ENCODE measurements at regions not wholly inside any gene's neighbourhood (a gene's known extent, or its start where the extent isn't known, plus 50 kb on each side); places are given as distances from the start of the nearest gene placed in this dataset.

DNA sequence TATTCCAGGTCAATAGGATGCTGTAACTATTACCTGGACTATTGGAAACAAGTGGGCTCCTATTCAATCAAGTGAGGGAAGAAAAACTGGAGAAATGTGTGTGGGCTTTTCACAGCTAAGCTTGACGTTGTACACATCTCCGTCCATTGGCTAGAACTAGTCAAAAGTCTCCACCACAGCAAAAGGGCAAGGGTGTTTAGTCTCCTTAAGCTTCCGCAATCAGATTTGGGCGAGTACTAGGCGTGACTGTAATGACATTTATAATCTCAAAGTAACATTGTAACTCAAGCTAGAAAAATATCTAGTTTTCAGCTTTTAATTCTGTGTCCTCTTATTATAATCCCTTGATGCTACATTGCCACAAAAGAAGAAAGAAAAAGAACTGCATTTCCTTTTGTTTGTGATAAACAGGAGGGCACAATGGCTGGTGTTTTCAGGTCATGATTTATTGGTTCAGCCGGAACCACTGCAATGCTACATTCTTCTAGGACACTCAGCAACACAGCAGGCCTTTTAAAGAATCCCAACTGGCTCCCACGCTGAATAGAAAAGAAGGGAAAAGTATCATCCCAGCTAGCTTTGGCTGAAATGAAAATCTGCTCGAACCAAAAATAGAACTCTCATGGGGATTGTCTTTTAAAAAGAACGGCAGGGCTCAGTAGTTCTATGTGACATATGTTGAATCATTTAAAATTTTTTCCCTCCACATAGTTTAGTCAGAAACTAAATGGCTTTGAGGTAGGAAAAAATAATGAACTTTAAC is 387.7 kb downstream of the BTBD3 start:
- TF ChIP-seq CTCF (IDR thresholded peaks at IDR 0.05; ENCODE audit: extremely low read depth, missing control alignments): no peak
- DNase-seq (ENCODE audit: low spot score): no peak

- no peak for DNase-seq (ENCODE audit: low spot score)
- no peak for TF ChIP-seq CTCF (IDR thresholded peaks at IDR 0.05; ENCODE audit: extremely low read depth, missing control alignments)
These were observed 388.4 kb downstream of the BTBD3 start for GRCh38 chr20:12306107-12306506.

- DNase-seq (ENCODE audit: low spot score): no peak
- no peak for TF ChIP-seq CTCF (IDR thresholded peaks at IDR 0.05; ENCODE audit: extremely low read depth, missing control alignments)
These were observed 393.6 kb downstream of the BTBD3 start for GRCh38 chr20:12311094-12311865.

DNA sequence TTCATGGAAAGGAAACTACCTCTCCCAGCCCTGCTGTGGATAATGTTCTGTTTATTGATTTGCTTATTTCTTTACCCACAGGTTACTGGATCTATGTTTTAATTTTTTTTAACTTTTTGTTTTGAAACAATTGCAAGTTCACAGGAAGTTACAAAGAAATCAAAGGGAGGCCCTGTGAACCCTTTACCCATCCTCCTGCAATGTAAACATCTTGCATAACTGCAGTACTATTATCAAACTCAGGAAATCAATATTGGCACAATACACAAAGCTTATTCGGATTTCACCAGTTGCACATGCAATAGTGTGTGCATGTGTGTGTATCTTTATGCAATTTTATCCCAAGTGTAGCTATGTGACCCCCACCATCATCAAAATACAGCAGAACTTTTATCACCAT is 398.0 kb downstream of the BTBD3 start:
- DNase-seq (ENCODE audit: low spot score): no peak
- no peak for TF ChIP-seq CTCF (IDR thresholded peaks at IDR 0.05; ENCODE audit: extremely low read depth, missing control alignments)

- no peak for DNase-seq (ENCODE audit: low spot score)
- TF ChIP-seq CTCF (IDR thresholded peaks at IDR 0.05; ENCODE audit: extremely low read depth, missing control alignments): no peak
These were observed 399.1 kb downstream of the BTBD3 start for GRCh38 chr20:12316794-12317193.

GRCh38 chr20:12317433-12317832 is 399.7 kb downstream of the BTBD3 start:
- DNase-seq (ENCODE audit: low spot score): no peak
- TF ChIP-seq CTCF (IDR thresholded peaks at IDR 0.05; ENCODE audit: extremely low read depth, missing control alignments): no peak

DNA sequence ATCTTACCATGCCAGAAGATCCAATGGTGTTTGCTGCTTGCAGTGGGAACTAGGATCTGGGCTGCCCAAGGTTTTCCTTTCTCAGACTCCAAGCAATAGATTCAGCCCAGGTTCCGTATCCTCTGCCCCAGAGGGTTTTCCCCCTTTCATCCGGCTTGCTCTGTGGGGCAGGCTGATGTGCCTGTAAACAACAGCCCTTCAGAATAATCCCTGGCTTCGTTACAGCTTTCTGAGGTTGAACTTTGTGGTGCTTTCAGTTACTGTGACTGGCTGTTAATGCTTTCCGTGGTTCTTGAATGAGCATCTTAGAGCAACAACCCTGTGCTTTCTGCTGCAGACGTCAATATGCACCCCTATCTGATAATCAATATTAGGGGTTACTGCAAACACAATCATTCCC is 400.4 kb downstream of the BTBD3 start:
- no peak for DNase-seq (ENCODE audit: low spot score)
- no peak for TF ChIP-seq CTCF (IDR thresholded peaks at IDR 0.05; ENCODE audit: extremely low read depth, missing control alignments)

Measured in GM20000 (cell line).